ENCODE measurements at regions not wholly inside any gene's neighbourhood (a gene's known extent, or its start where the extent isn't known, plus 50 kb on each side); places are given as distances from the start of the nearest gene placed in this dataset.
"Not testable (repeated sequence)": the region's sequence is repeated elsewhere in the genome, so short reads cannot be mapped to it uniquely, and the experiment has no call there.

- H3K27ac Mint-ChIP-seq = no peak overlapping the region
- no peak for DNase-seq (ENCODE audit: low spot score)
- H3K27me3 Mint-ChIP-seq = peaks cover 0 to 9% of the 10 kb centered on the region in 2 donors
- no peak for ATAC-seq
- no peak overlapping the region for H3K4me3 Mint-ChIP-seq
- H3K36me3 Mint-ChIP-seq = no peaks in the 10 kb centered on the region
- no peaks in the 10 kb centered on the region for H3K4me1 Mint-ChIP-seq (ENCODE audit: low read depth in 2 of 2)
- peaks cover 5% of the 10 kb centered on the region for H3K9me3 Mint-ChIP-seq
Observed at GRCh38 chr1:78291418-78291817, 199.4 kb upstream of the PTGFR start.

- Mint-ChIP-seq H3K4me1 (ENCODE audit: low read depth in 2 of 2) (no peaks in the 10 kb centered on the region), H3K27me3 (peaks cover 0 to 9% of the 10 kb centered on the region in 2 donors), H3K9me3 (peaks cover 5% of the 10 kb centered on the region), H3K36me3 (no peaks in the 10 kb centered on the region), H3K27ac (no peak overlapping the region), H3K4me3 (no peak overlapping the region)
- DNase-seq (ENCODE audit: low spot score) (no peak), ATAC-seq (no peak)
Observed at GRCh38 chr1:78291872-78292271, 198.9 kb upstream of the PTGFR start.

- DNase-seq (ENCODE audit: low spot score) = no peak
- H3K4me3 Mint-ChIP-seq = no peak overlapping the region
- no peak overlapping the region for H3K27ac Mint-ChIP-seq
- peaks cover 0 to 9% of the 10 kb centered on the region in 2 donors for H3K27me3 Mint-ChIP-seq
- no peaks in the 10 kb centered on the region for H3K36me3 Mint-ChIP-seq
- no peak for ATAC-seq
- H3K9me3 Mint-ChIP-seq = peaks cover 5% of the 10 kb centered on the region
- no peaks in the 10 kb centered on the region for H3K4me1 Mint-ChIP-seq (ENCODE audit: low read depth in 2 of 2)
Observed at GRCh38 chr1:78292361-78292760, 198.4 kb upstream of the PTGFR start.

GRCh38 chr1:78297836-78298235 lies 192.9 kb upstream of the PTGFR start:
- Mint-ChIP-seq H3K27me3 (peaks cover 0 to 9% of the 10 kb centered on the region in 2 donors), H3K9me3 (peaks cover 11% of the 10 kb centered on the region), H3K36me3 (no peaks in the 10 kb centered on the region), H3K27ac (no peak overlapping the region), H3K4me3 (no peak overlapping the region), H3K4me1 (ENCODE audit: low read depth in 2 of 2) (no peaks in the 10 kb centered on the region)
- ATAC-seq (no peak), DNase-seq (ENCODE audit: low spot score) (no peak)

- no peak overlapping the region for H3K27ac Mint-ChIP-seq
- H3K36me3 Mint-ChIP-seq = no peaks in the 10 kb centered on the region
- peaks cover 0 to 5% of the 10 kb centered on the region in 2 donors for H3K27me3 Mint-ChIP-seq
- H3K4me3 Mint-ChIP-seq = no peak overlapping the region
- peaks cover 11% of the 10 kb centered on the region for H3K9me3 Mint-ChIP-seq
- DNase-seq (ENCODE audit: low spot score) (no peak), ATAC-seq (no peak)
- H3K4me1 Mint-ChIP-seq (ENCODE audit: low read depth in 2 of 2) = no peaks in the 10 kb centered on the region
Observed at GRCh38 chr1:78298349-78298748, 192.4 kb upstream of the PTGFR start.

- Mint-ChIP-seq H3K27me3 (no peaks in the 10 kb centered on the region), H3K36me3 (no peaks in the 10 kb centered on the region), H3K4me1 (ENCODE audit: low read depth in 2 of 2) (no peaks in the 10 kb centered on the region), H3K27ac (no peak overlapping the region), H3K4me3 (no peak overlapping the region), H3K9me3 (peaks cover 7% of the 10 kb centered on the region)
- DNase-seq (ENCODE audit: low spot score) (no peak), ATAC-seq (no peak)
Observed at GRCh38 chr1:78301141-78301540, 189.6 kb upstream of the PTGFR start.

GRCh38 chr1:78303620-78304019 lies 187.2 kb upstream of the PTGFR start:
- no peak overlapping the region for H3K4me3 Mint-ChIP-seq
- H3K36me3 Mint-ChIP-seq = no peaks in the 10 kb centered on the region
- peaks cover 7% of the 10 kb centered on the region for H3K9me3 Mint-ChIP-seq
- H3K27me3 Mint-ChIP-seq = no peaks in the 10 kb centered on the region
- ATAC-seq (no peak), DNase-seq (ENCODE audit: low spot score) (no peak)
- H3K4me1 Mint-ChIP-seq (ENCODE audit: low read depth in 2 of 2) = no peaks in the 10 kb centered on the region
- no peak overlapping the region for H3K27ac Mint-ChIP-seq

- no peak overlapping the region for H3K4me3 Mint-ChIP-seq
- H3K36me3 Mint-ChIP-seq = no peaks in the 10 kb centered on the region
- no peaks in the 10 kb centered on the region for H3K27me3 Mint-ChIP-seq
- DNase-seq (ENCODE audit: low spot score) = no peak
- no peak overlapping the region for H3K27ac Mint-ChIP-seq
- H3K4me1 Mint-ChIP-seq (ENCODE audit: low read depth in 2 of 2) = no peaks in the 10 kb centered on the region
- H3K9me3 Mint-ChIP-seq = peaks cover 7% of the 10 kb centered on the region
- no peak for ATAC-seq
Observed at GRCh38 chr1:78304341-78304740, 186.4 kb upstream of the PTGFR start.

GRCh38 chr1:78304761-78305160 lies 186.0 kb upstream of the PTGFR start:
- H3K27ac Mint-ChIP-seq = no peak overlapping the region
- peaks cover 7% of the 10 kb centered on the region for H3K9me3 Mint-ChIP-seq
- DNase-seq (ENCODE audit: low spot score) (no peak), ATAC-seq (no peak)
- no peak overlapping the region for H3K4me3 Mint-ChIP-seq
- H3K36me3 Mint-ChIP-seq = no peaks in the 10 kb centered on the region
- H3K4me1 Mint-ChIP-seq (ENCODE audit: low read depth in 2 of 2) = no peaks in the 10 kb centered on the region
- no peaks in the 10 kb centered on the region for H3K27me3 Mint-ChIP-seq

- not testable (repeated sequence) for DNase-seq (ENCODE audit: low spot score); ATAC-seq; H3K4me3 Mint-ChIP-seq; H3K36me3 Mint-ChIP-seq; H3K27ac Mint-ChIP-seq; H3K4me1 Mint-ChIP-seq (ENCODE audit: low read depth in 2 of 2); H3K27me3 Mint-ChIP-seq
- peaks cover 13% of the 10 kb centered on the region for H3K9me3 Mint-ChIP-seq
Observed at GRCh38 chr1:78310261-78310660, 180.5 kb upstream of the PTGFR start.

- no peak overlapping the region for H3K27ac Mint-ChIP-seq
- DNase-seq (ENCODE audit: low spot score) (no peak), ATAC-seq (no peak)
- H3K9me3 Mint-ChIP-seq = no peaks in the 10 kb centered on the region
- no peak overlapping the region for H3K4me3 Mint-ChIP-seq
- no peaks in the 10 kb centered on the region for H3K36me3 Mint-ChIP-seq
- H3K4me1 Mint-ChIP-seq (ENCODE audit: low read depth in 2 of 2) = no peaks in the 10 kb centered on the region
- no peaks in the 10 kb centered on the region for H3K27me3 Mint-ChIP-seq
Observed at GRCh38 chr1:78318011-78318410, 172.8 kb upstream of the PTGFR start.

GRCh38 chr1:78319603-78320002 lies 171.2 kb upstream of the PTGFR start:
- ATAC-seq (no peak), DNase-seq (ENCODE audit: low spot score) (no peak)
- no peaks in the 10 kb centered on the region for H3K36me3 Mint-ChIP-seq
- no peaks in the 10 kb centered on the region for H3K4me1 Mint-ChIP-seq (ENCODE audit: low read depth in 2 of 2)
- no peak overlapping the region for H3K27ac Mint-ChIP-seq
- H3K27me3 Mint-ChIP-seq = no peaks in the 10 kb centered on the region
- no peaks in the 10 kb centered on the region for H3K9me3 Mint-ChIP-seq
- no peak overlapping the region for H3K4me3 Mint-ChIP-seq

- Mint-ChIP-seq H3K27me3 (no peaks in the 10 kb centered on the region), H3K9me3 (no peaks in the 10 kb centered on the region), H3K4me1 (ENCODE audit: low read depth in 2 of 2) (no peaks in the 10 kb centered on the region), H3K27ac (no peak overlapping the region), H3K36me3 (no peaks in the 10 kb centered on the region), H3K4me3 (no peak overlapping the region)
- ATAC-seq = no peak
- DNase-seq (ENCODE audit: low spot score) = no peak
Observed at GRCh38 chr1:78322928-78323680, 167.7 kb upstream of the PTGFR start.

GRCh38 chr1:78325293-78325692 lies 165.5 kb upstream of the PTGFR start:
- Mint-ChIP-seq H3K27me3 (no peaks in the 10 kb centered on the region), H3K36me3 (no peaks in the 10 kb centered on the region), H3K27ac (no peak overlapping the region), H3K4me3 (no peak overlapping the region), H3K9me3 (no peaks in the 10 kb centered on the region), H3K4me1 (ENCODE audit: low read depth in 2 of 2) (no peaks in the 10 kb centered on the region)
- DNase-seq (ENCODE audit: low spot score) (no peak), ATAC-seq (no peak)

- no peaks in the 10 kb centered on the region for H3K27me3 Mint-ChIP-seq
Observed at GRCh38 chr1:78329475-78329874, 161.3 kb upstream of the PTGFR start.

More at GRCh38 chr1:78329475-78329874, 161.3 kb upstream of the PTGFR start:
- H3K27ac Mint-ChIP-seq = no peak overlapping the region
- H3K36me3 Mint-ChIP-seq = no peaks in the 10 kb centered on the region
- H3K4me1 Mint-ChIP-seq (ENCODE audit: low read depth in 2 of 2) = no peaks in the 10 kb centered on the region
- peaks cover 3% of the 10 kb centered on the region for H3K9me3 Mint-ChIP-seq
- ATAC-seq (no peak), DNase-seq (ENCODE audit: low spot score) (no peak)
- no peak overlapping the region for H3K4me3 Mint-ChIP-seq
